GM18499 (cell line): ENCODE measurements at regions not wholly inside any gene's neighbourhood (a gene's known extent, or its start where the extent isn't known, plus 50 kb on each side); places are given as distances from the start of the nearest gene placed in this dataset.

Experiments
- ATAC-seq: cut with Tn5 transposase; IDR thresholded peaks from one replicate; pipeline ENCODE4 v1.9.1; 2021; ENCODE audit warnings: moderate number of reproducible peaks; ENCODE audit not compliant: insufficient read depth, unreplicated experiment

- ATAC-seq, result no peak
These were observed 66.3 kb downstream of the ITM2A start for GRCh38 chrX:79300856-79301255.

GRCh38 chrX:79290596-79290995 is 76.5 kb downstream of the ITM2A start:
- ATAC-seq, result no peak

- ATAC-seq, result no peak
These were observed 78.4 kb downstream of the ITM2A start for GRCh38 chrX:79288733-79289132.

- no peak for ATAC-seq
These were observed 79.4 kb downstream of the ITM2A start for GRCh38 chrX:79287724-79288123.

- ATAC-seq, result no peak
These were observed 85.4 kb downstream of the ITM2A start for GRCh38 chrX:79281775-79282174.

GRCh38 chrX:79270401-79270800 is 96.7 kb downstream of the ITM2A start:
- ATAC-seq, result peak; percentile 73

GRCh38 chrX:79268788-79269187 is 98.3 kb downstream of the ITM2A start:
- ATAC-seq, result no peak

GRCh38 chrX:79266702-79267101 is 100.4 kb downstream of the ITM2A start:
- ATAC-seq, result no peak

- no peak for ATAC-seq
These were observed 103.6 kb downstream of the ITM2A start for GRCh38 chrX:79263550-79263949.

- peak; percentile 86 for ATAC-seq
These were observed 108.0 kb downstream of the ITM2A start for GRCh38 chrX:79259073-79259689.

- no peak for ATAC-seq
These were observed 99.2 kb downstream of the GPR174 start for GRCh38 chrX:79243691-79244090.

- no peak for ATAC-seq
These were observed 91.4 kb downstream of the GPR174 start for GRCh38 chrX:79235899-79236298.

- no peak for ATAC-seq
These were observed 87.2 kb downstream of the GPR174 start for GRCh38 chrX:79231662-79232061.
